OCI-LY1 (cell line): ENCODE measurements at regions not wholly inside any gene's neighbourhood (a gene's known extent, or its start where the extent isn't known, plus 50 kb on each side); places are given as distances from the start of the nearest gene placed in this dataset.

Source experiments
- EZH2 ChIP-seq: fragments of 200-600 bp; sonication (generic), shearing (Covaris generic); IDR thresholded peaks from 2 replicates; pipeline ENCODE4 v1.8.0; 2017; ENCODE audit warnings: borderline replicate concordance, mixed run types, mild to moderate bottlenecking, antibody characterized with exemption, low read length, moderate library complexity, mixed read lengths
- TF ChIP-seq, protein P1 (sequence below): fragments of 200-600 bp; sonication (generic), shearing (Covaris generic); IDR thresholded peaks from 2 replicates; pipeline ENCODE4 v1.5.1; 2017; ENCODE audit warnings: mild to moderate bottlenecking, antibody characterized with exemption, low read length, moderate library complexity, mixed read lengths

GRCh38 chr16:52363082-52363481 is 183.9 kb downstream of the TOX3 start:
- TF ChIP-seq, protein P1, sequence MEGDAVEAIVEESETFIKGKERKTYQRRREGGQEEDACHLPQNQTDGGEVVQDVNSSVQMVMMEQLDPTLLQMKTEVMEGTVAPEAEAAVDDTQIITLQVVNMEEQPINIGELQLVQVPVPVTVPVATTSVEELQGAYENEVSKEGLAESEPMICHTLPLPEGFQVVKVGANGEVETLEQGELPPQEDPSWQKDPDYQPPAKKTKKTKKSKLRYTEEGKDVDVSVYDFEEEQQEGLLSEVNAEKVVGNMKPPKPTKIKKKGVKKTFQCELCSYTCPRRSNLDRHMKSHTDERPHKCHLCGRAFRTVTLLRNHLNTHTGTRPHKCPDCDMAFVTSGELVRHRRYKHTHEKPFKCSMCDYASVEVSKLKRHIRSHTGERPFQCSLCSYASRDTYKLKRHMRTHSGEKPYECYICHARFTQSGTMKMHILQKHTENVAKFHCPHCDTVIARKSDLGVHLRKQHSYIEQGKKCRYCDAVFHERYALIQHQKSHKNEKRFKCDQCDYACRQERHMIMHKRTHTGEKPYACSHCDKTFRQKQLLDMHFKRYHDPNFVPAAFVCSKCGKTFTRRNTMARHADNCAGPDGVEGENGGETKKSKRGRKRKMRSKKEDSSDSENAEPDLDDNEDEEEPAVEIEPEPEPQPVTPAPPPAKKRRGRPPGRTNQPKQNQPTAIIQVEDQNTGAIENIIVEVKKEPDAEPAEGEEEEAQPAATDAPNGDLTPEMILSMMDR = no peak
- TF ChIP-seq EZH2 = no peak
